Body of pancreas (tissue), 4 donors: ENCODE measurements at regions not wholly inside any gene's neighbourhood (a gene's known extent, or its start where the extent isn't known, plus 50 kb on each side); places are given as distances from the start of the nearest gene placed in this dataset. TPM values are rescaled to one million over a fixed set of nuclear protein-coding genes. Genes with fewer than 3 reads are reported as not detected.

ENCODE experiments used
- ATAC-seq: fragments of 150-250 bp; one replicate; pipeline ENCODE4 v1.9.1; 2016
- DNase-seq, 4 donors: peaks; one replicate each; pipeline ENCODE4 v3.0.0-alpha.2; 2019
- H3K27ac ChIP-seq, 4 donors: fragments of 200-600 bp; sonication (generic); 1 replicate in 3 of 4; 2 replicates in 1 of 4; pipeline versions ENCODE4 v1.5.1 to v1.6.1; 2016 to 2019; ENCODE audit warnings: mild to moderate bottlenecking in 1 of 4, mixed read lengths in 1 of 4, moderate library complexity in 1 of 4
- H3K27me3 ChIP-seq, 2 donors: fragments of 200-600 bp; sonication (generic); one replicate each; pipeline ENCODE4 v1.6.0; 2016; ENCODE audit warnings: mild to moderate bottlenecking in 1 of 2
- H3K36me3 ChIP-seq, 2 donors: fragments of 200-600 bp; sonication (generic); replicated peaks in 1 of 2; 2 replicates each; pipeline ENCODE4 v1.5.1; 2016; ENCODE audit warnings: low read depth in 2 of 2; ENCODE audit not compliant: insufficient read depth in 1 of 2
- H3K4me1 ChIP-seq: fragments of 200-600 bp; sonication (generic); one replicate; pipeline ENCODE4 v1.6.0; 2016
- H3K4me3 ChIP-seq, 2 donors: fragments of 200-600 bp; sonication (generic); 1 replicate in 1 of 2; 2 replicates in 1 of 2; pipeline ENCODE4 v1.5.1; 2016 to 2019
- H3K9me3 ChIP-seq, 3 donors: fragments of 200-600 bp; sonication (generic); 1 replicate in 2 of 3; 2 replicates in 1 of 3; pipeline ENCODE4 v1.5.1; 2016
- CTCF ChIP-seq, 7 experiments: fragments of 450-650 bp in 4 of 7; fragments of 200-600 bp in 3 of 7; sonication (generic) in 3 of 7; IDR thresholded peaks; one replicate each; pipeline ENCODE4 v1.5.1; 2016 to 2019; ENCODE audit warnings: antibody characterized with exemption in 7 of 7
- POLR2A ChIP-seq, 3 donors: fragments of 450-650 bp; IDR thresholded peaks; one replicate each; pipeline ENCODE4 v1.6.1; 2016; ENCODE audit warnings: antibody characterized with exemption in 3 of 3, mild to moderate bottlenecking in 2 of 3
- WGBS, 2 donors: methylation state at CpG; one replicate each; pipeline ENCODE4 v1.1.5; 2017; 5-methylcytosine and 5-hydroxymethylcytosine counted together
- intact Hi-C: fragments of 100-400 bp; cut with DNase I; formaldehyde crosslinking; loops from one replicate; pipeline ENCODE4 v1.15.1; 2023
- small RNA-seq: library from RNA; depleted of rRNA; stranded (forward); fragments of <200 nt; gene quantifications from one replicate; pipeline ENCODE3, GENCODE V24; 2016

GRCh38 chr4:135684001-135684400 lies 1482.4 kb upstream of the PABPC4L start:
- H3K9me3 ChIP-seq = no peaks in the 10 kb centered on the region
- ATAC-seq (no peak), DNase-seq (no peak)
- H3K27me3 ChIP-seq = no peaks in the 10 kb centered on the region
- H3K27ac ChIP-seq = no peak overlapping the region
- H3K36me3 ChIP-seq = no peaks in the 10 kb centered on the region
- H3K4me3 ChIP-seq = no peak overlapping the region
- TF ChIP-seq POLR2A (IDR thresholded peaks at IDR 0.05) = no peak
- no peak for TF ChIP-seq CTCF (IDR thresholded peaks at IDR 0.05)
- 52 to 57% methylated on average over 2 of the region's 2 CpGs for WGBS, 2 donors
- no peaks in the 10 kb centered on the region for H3K4me1 ChIP-seq
- intact Hi-C loops = no loop called here

GRCh38 chr4:135672202-135672601 lies 1470.6 kb upstream of the PABPC4L start:
- H3K36me3 ChIP-seq = no peaks in the 10 kb centered on the region
- no peak overlapping the region for H3K4me3 ChIP-seq
- H3K27ac ChIP-seq = no peak overlapping the region
- no peaks in the 10 kb centered on the region for H3K27me3 ChIP-seq
- 74 to 78% methylated on average over 2 of the region's 2 CpGs for WGBS, 2 donors
- H3K9me3 ChIP-seq = no peaks in the 10 kb centered on the region
- H3K4me1 ChIP-seq = no peaks in the 10 kb centered on the region
- ATAC-seq = no peak
- TF ChIP-seq POLR2A (IDR thresholded peaks at IDR 0.05) = no peak
- TF ChIP-seq CTCF (IDR thresholded peaks at IDR 0.05) = no peak
- intact Hi-C loops = no loop called here
- DNase-seq = no peak

- intact Hi-C loops = no loop called here
Observed at GRCh38 chr4:135670548-135670947, 1469.0 kb upstream of the PABPC4L start.

More at GRCh38 chr4:135670548-135670947, 1469.0 kb upstream of the PABPC4L start:
- Histone ChIP-seq H3K36me3 (no peaks in the 10 kb centered on the region), H3K9me3 (no peaks in the 10 kb centered on the region), H3K27me3 (no peaks in the 10 kb centered on the region), H3K4me3 (no peak overlapping the region), H3K4me1 (no peaks in the 10 kb centered on the region), H3K27ac (no peak overlapping the region)
- DNase-seq (no peak), ATAC-seq (no peak)
- TF ChIP-seq POLR2A (IDR thresholded peaks at IDR 0.05) (no peak), CTCF (IDR thresholded peaks at IDR 0.05) (no peak)

Small RNA genes lying in the stretch of these regions (small RNA-seq; reads per million reads assigned to genes)
- 1.7 reads per million, percentile 64 among the genes with 10 or more reads in this experiment for gene RNU1-89P
- gene SERF1AP1 = not detected
